ENCODE measurements at regions not wholly inside any gene's neighbourhood (a gene's known extent, or its start where the extent isn't known, plus 50 kb on each side); places are given as distances from the start of the nearest gene placed in this dataset.

GRCh38 chr4:100130964-100131363, 59.3 kb downstream of the DDIT4L start:
- no peak for DNase-seq (ENCODE audit: low spot score)

DNA sequence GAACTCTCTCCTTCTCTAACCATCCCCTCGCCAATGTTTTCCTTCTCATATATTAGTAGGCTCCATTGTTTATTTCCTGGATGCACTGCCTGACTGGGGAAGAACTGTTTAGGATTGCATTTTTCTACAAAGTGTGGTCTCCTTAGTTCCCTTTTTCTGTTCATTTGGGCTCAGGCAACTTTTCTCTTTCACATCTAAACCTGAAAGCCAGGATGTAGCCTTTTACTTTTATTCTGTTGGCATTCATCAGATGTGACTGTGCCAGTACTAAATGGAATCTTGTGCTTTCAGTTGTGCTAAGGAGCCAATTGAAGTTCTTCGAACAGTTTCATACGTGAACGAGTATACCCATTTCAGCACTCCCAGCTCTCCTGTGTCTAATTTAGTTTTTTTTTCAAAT, 59.8 kb downstream of the DDIT4L start:
- no peak for DNase-seq (ENCODE audit: low spot score)

GRCh38 chr4:100129774-100130173, 60.5 kb downstream of the DDIT4L start:
- DNase-seq (ENCODE audit: low spot score), result no peak

DNA sequence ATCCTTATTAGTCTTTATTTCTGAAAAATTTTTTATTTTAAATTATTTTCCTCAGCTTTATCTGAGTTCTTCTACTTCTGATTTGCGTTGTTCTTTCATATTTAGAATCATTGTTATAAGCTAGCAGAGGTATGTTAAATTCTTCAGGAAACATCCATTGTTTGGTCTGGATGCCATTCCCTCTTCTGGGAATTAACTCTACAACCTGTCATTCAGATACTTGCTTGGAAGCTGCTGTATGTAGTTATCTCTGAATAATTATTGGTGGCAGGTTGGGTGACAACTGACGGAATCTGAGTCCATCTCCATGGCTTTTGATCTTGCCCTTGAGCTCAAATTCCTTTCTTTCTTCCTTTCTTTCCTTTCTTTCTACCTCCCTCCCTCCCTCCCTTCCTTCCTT, 61.9 kb downstream of the DDIT4L start:
- no peak for DNase-seq (ENCODE audit: low spot score)

DNA sequence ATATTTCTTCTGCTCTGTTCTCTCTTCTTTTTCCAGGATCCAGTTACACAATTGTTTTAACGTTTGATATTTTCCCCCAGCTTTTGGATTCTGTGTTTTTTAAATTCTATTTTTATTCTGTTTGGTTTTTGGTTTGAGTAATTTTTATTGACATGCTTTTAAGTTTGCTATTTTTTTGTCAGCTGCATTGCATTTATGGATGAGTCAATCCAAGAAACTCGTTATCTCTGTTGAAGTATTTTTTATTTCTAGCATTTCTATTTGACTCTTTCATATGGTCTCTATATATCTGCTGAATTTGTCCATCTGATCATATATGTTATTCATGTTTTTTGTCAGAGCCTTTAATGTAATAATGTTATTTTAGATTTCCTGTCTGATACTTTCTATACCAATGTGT, 65.6 kb downstream of the DDIT4L start:
- DNase-seq (ENCODE audit: low spot score), result no peak

DNA sequence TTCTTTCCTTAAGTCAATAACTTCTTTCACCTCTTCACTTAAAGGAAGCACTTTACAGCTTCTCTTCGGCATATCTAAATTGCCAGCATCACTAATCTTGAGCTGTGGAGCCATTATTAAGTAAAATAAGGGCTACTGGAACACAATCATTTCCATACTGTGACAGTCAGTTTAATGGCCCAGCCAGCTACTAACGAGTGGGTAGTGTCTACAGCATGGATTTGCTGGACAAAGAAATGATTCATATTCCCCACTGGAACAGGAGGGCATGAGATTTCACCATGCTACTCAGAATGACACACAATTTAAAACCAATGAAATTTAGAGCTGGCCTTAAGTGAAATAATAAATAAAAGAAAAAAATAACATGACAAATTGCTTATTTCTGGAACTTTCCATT, 72.1 kb downstream of the DDIT4L start:
- DNase-seq (ENCODE audit: low spot score), result no peak

DNA sequence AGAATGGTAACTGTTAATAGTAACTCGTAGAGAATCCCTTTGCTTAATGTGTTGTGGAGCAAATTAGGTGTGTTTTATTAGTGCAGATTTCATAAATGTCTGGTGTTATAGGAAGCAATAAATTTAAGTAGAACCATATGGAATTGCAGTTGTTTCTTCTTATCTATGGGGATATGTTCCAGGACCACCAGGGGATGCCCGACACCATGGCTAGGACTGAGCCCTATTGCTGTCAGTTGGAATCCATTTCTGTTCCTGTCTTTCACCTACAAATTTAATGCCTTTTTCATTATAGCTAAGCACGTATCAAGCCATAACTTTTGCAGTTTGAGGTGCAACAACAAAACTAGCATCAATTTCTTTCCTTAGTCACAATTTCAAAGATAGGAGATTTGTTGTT, 72.5 kb downstream of the DDIT4L start:
- no peak for DNase-seq (ENCODE audit: low spot score)

- DNase-seq (ENCODE audit: low spot score), result no peak
Measured at GRCh38 chr4:100114909-100115308, 75.4 kb downstream of the DDIT4L start.

GRCh38 chr4:100113732-100114131, 76.5 kb downstream of the DDIT4L start:
- no peak for DNase-seq (ENCODE audit: low spot score)

GRCh38 chr4:100113096-100113495, 77.2 kb downstream of the DDIT4L start:
- no peak for DNase-seq (ENCODE audit: low spot score)

DNA sequence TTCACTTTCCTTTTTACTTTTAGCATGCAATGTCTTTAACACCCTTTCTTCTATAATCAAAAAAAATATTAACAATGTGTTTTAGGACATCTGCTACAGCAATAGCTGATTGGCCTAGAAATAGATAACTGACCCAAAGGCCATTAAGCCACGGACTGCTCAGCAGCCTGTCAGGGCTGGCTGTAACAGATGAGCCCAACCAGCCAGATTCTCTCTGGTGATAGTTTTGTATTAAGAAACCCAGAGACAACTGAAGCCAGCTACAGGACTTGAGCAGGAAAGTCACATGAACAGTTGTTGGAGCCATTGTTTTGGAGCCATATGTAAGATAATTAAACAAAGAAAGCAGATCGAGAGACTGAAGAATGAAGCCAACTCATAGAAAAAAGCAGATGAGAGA, 80.3 kb downstream of the DDIT4L start:
- no peak for DNase-seq (ENCODE audit: low spot score)

- no peak for DNase-seq (ENCODE audit: low spot score)
Measured at GRCh38 chr4:100108869-100109268, 81.4 kb downstream of the DDIT4L start.

- DNase-seq (ENCODE audit: low spot score), result no peak
Measured at GRCh38 chr4:100106982-100107381, 83.3 kb downstream of the DDIT4L start.

- DNase-seq (ENCODE audit: low spot score), result no peak
Measured at GRCh38 chr4:100103671-100104070, 86.6 kb downstream of the DDIT4L start.

GRCh38 chr4:100100985-100101384, 89.3 kb downstream of the DDIT4L start:
- DNase-seq (ENCODE audit: low spot score), result peak; percentile 24

DNA sequence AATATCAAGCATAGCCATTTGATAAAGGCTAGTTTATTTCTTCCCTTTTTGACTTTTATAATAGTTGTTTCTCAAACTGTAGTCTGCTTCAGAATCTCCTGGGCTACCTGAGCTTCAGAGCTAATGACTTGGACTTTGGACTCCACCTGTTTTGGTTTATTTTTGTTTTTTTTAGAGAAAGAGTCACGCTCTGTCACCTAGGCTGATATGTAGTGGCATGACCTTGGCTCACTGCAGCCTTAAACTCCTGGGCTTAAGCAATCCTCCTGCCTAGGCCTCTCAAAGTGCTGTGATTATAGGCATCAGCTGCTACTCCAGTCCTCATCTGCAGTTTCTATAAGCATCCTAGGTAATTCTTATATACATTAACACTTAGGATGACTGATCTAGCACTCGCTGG, 90.5 kb downstream of the DDIT4L start:
- no peak for DNase-seq (ENCODE audit: low spot score)

- DNase-seq (ENCODE audit: low spot score), result peak; percentile 47
Measured at GRCh38 chr4:100098681-100099080, 91.6 kb downstream of the DDIT4L start.

DNA sequence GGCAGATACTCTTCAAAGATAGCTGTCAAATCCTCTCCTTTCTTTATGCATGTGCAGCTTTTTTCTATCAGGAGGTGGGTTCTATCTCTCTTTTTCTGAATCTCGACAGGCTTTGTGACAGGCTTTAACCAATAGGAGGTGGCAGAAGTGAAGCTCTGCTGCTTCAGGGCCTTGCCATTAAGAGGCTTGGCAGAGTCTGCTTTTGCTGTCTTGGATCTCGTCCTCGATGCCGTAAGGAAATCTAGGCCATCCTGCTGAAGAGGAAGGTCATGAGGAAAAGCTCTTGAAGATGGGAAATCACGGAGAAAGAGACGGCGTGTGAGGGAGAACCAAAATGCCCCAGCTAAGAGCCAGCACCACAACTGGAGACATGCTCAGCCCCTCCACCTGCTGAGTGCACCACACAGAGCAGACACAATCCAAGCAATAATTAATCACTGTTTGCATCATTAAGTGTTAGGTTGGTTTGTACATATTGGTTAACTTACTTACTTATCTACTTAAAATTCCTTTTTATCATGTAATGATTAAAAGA, 92.2 kb downstream of the DDIT4L start:
- DNase-seq (ENCODE audit: low spot score), result no peak

- peak; percentile 65 for DNase-seq (ENCODE audit: low spot score)
Measured at GRCh38 chr4:100095729-100096595, 94.3 kb downstream of the DDIT4L start.

GRCh38 chr4:100093091-100093866, 97.0 kb downstream of the DDIT4L start:
- peak; percentile 92 for DNase-seq (ENCODE audit: low spot score)

DNA sequence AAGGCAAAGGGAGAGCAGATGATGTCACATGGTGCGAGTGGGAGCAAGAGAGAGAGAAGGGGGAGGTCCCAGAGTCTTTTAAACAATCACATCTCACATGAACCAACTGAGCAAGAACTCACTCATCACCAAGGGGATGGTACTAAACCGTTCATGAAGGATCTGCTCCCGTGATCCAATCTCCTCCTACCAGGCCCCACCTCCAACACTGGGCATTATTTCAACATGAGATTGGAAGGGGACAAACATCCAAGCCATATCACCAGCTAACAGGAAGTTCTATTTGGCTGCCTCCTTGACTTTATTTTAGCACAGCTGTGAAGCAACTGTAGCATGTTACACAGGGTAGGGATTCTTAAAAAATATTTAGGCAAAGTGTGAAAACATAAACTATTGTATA, 102.5 kb downstream of the DDIT4L start:
- no peak for DNase-seq (ENCODE audit: low spot score)

DNA sequence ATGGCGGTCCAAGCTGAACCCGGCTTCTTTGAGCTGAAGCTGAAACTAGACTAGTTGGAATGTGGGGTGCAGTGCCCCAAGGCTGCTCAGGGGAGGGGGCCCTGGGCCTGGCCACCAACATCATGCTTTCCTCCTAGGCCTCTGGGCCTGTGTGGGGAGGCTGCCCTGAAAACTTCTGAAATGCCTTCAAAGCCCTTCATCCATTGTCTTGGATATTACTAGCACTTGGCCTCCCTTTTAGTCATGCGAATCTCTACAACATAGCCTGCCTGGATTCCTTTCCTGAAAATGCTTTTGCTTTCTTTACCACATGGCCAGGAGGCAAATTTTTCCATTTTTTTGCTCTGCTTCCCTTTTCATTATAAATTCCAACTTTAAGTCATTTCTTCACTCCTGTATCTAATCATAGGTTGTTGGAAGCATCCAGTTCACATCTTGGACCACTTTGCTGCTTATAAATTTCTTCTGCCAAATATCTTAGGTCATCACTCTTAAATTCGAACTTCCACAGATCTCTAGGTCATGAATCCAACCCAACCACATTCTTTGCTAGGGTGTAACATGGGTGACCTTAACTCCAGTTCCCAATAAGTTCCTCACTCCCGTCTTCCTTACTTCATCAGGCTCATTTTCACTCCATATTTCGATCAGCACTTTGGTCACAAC, 103.4 kb downstream of the DDIT4L start:
- DNase-seq (ENCODE audit: low spot score), result no peak

GRCh38 chr4:100084892-100085291, 105.4 kb downstream of the DDIT4L start:
- DNase-seq (ENCODE audit: low spot score), result no peak

Measured in D341Med (cell line).